GM23338 (cell line): ENCODE measurements at regions not wholly inside any gene's neighbourhood (a gene's known extent, or its start where the extent isn't known, plus 50 kb on each side); places are given as distances from the start of the nearest gene placed in this dataset.

Source experiments
- ATAC-seq: fragments of 200-7000 bp; cut with Tn5 transposase; 3 replicates; pipeline ENCODE4 v1.9.1; 2020
- DNase-seq: peaks from one replicate; pipeline ENCODE4 v3.0.0-alpha.2; 2015; ENCODE audit warnings: low spot score
- H2AFZ ChIP-seq: fragments of 200-600 bp; sonication (generic); 2 replicates; pipeline ENCODE4 v1.8.0; 2016; ENCODE audit warnings: antibody characterized with exemption, mild to moderate bottlenecking, moderate library complexity
- H3F3A ChIP-seq: fragments of 200-600 bp; sonication (generic); replicated peaks from 2 replicates; pipeline ENCODE4 v1.8.0; 2017; ENCODE audit warnings: antibody characterized with exemption, mixed run types, low read depth
- H3K27ac ChIP-seq: fragments of 200-600 bp; sonication (generic); 2 replicates; pipeline ENCODE4 v1.6.1; 2016; ENCODE audit warnings: low read depth
- H3K27me3 ChIP-seq: fragments of 200-600 bp; sonication (generic); 2 replicates; pipeline ENCODE4 v1.8.0; 2016; ENCODE audit warnings: mild to moderate bottlenecking, mixed run types, moderate library complexity; ENCODE audit not compliant: insufficient read depth
- H3K36me3 ChIP-seq: fragments of 200-600 bp; sonication (generic); 2 replicates; pipeline ENCODE4 v1.8.0; 2016; ENCODE audit warnings: mild to moderate bottlenecking; ENCODE audit not compliant: insufficient read depth
- H3K4me1 ChIP-seq: fragments of 200-600 bp; sonication (generic); 2 replicates; pipeline ENCODE4 v1.8.0; 2016; ENCODE audit warnings: mild to moderate bottlenecking, moderate library complexity; ENCODE audit not compliant: insufficient read depth
- H3K4me2 ChIP-seq: fragments of 200-600 bp; sonication (generic); 2 replicates; pipeline ENCODE4 v1.7.1; 2017; ENCODE audit warnings: mixed run types
- H3K4me3 ChIP-seq: fragments of 200-600 bp; sonication (generic); 2 replicates; pipeline ENCODE4 v1.6.1; 2016; ENCODE audit warnings: mixed run types
- H3K79me2 ChIP-seq: fragments of 200-600 bp; sonication (generic); replicated peaks from 2 replicates; pipeline ENCODE4 v1.8.0; 2017; ENCODE audit warnings: mild to moderate bottlenecking; ENCODE audit not compliant: insufficient read depth
- H3K9me2 ChIP-seq: fragments of 200-600 bp; sonication (generic); 2 replicates; pipeline ENCODE4 v1.8.0; 2017; ENCODE audit not compliant: insufficient read depth
- H4K20me1 ChIP-seq: fragments of 200-600 bp; sonication (generic); replicated peaks from 2 replicates; pipeline ENCODE4 v1.8.0; 2017; ENCODE audit warnings: mild to moderate bottlenecking; ENCODE audit not compliant: insufficient read depth
- H3K27ac Mint-ChIP-seq: 2 replicates; pipeline ENCODE4 v1.8.0; 2020; ENCODE audit warnings: inconsistent platforms, mild to moderate bottlenecking, moderate library complexity, mixed read lengths
- H3K27me3 Mint-ChIP-seq: 3 replicates; pipeline ENCODE4 v1.8.0; 2022; ENCODE audit warnings: low read depth, mild to moderate bottlenecking, moderate library complexity, mixed read lengths, inconsistent platforms; ENCODE audit not compliant: insufficient read depth, poor library complexity
- H3K36me3 Mint-ChIP-seq: 3 replicates; pipeline ENCODE4 v1.8.0; 2021; ENCODE audit warnings: low read depth, mild to moderate bottlenecking, inconsistent platforms, moderate library complexity, mixed read lengths
- H3K4me1 Mint-ChIP-seq: 3 replicates; pipeline ENCODE4 v1.8.0; 2020; ENCODE audit warnings: mild to moderate bottlenecking, inconsistent platforms, mixed read lengths
- H3K4me3 Mint-ChIP-seq: 3 replicates; pipeline ENCODE4 v1.8.0; 2021; ENCODE audit warnings: moderate library complexity, mild to moderate bottlenecking, inconsistent platforms, mixed read lengths
- H3K9me3 Mint-ChIP-seq: 3 replicates; pipeline ENCODE4 v1.8.0; 2020; ENCODE audit warnings: moderate library complexity, mild to moderate bottlenecking, inconsistent platforms, mixed read lengths
- CREB1 ChIP-seq: fragments of 250-450 bp; sonication (Bioruptor Pico); IDR thresholded peaks from 2 replicates; pipeline ENCODE4 v1.5.0; 2020; ENCODE audit warnings: low read depth, mild to moderate bottlenecking, moderate library complexity
- EZH2phosphoT487 ChIP-seq: fragments of 200-600 bp; sonication (generic); IDR thresholded peaks from one replicate; pipeline ENCODE4 v1.8.1; 2018; ENCODE audit warnings: antibody characterized with exemption; ENCODE audit not compliant: unreplicated experiment
- JUNB ChIP-seq: IDR thresholded peaks from one replicate; pipeline ENCODE4 v1.6.1; 2016; ENCODE audit warnings: antibody characterized with exemption; ENCODE audit not compliant: unreplicated experiment
- NANOG ChIP-seq: IDR thresholded peaks from 2 replicates; pipeline ENCODE4 v1.6.1; 2016; ENCODE audit warnings: antibody characterized with exemption, borderline replicate concordance
- REST ChIP-seq: IDR thresholded peaks from one replicate; pipeline ENCODE4 v1.6.1; 2018; ENCODE audit warnings: antibody characterized with exemption; ENCODE audit not compliant: unreplicated experiment
- ZNF114 ChIP-seq: fragments of 250-450 bp; sonication (Bioruptor Pico); IDR thresholded peaks from 2 replicates; pipeline ENCODE4 v1.5.0; 2020; ENCODE audit warnings: mild to moderate bottlenecking, moderate library complexity
- TF ChIP-seq, protein P1 (sequence below): IDR thresholded peaks from 2 replicates; pipeline ENCODE4 v1.6.1; 2016; ENCODE audit warnings: antibody characterized with exemption
- TF ChIP-seq, protein P2 (sequence below), 2 experiments: fragments of 200-600 bp in 1 of 2; sonication (generic) in 1 of 2; conservative IDR thresholded peaks; 2 replicates each; pipeline versions ENCODE4 v1.5.1 to v1.6.1; 2016 to 2017; ENCODE audit warnings: antibody characterized with exemption in 2 of 2, low read depth in 2 of 2, mild to moderate bottlenecking in 2 of 2, moderate library complexity in 1 of 2

- TF ChIP-seq EZH2phosphoT487 (no peak), REST (no peak)
- TF ChIP-seq, protein P1, sequence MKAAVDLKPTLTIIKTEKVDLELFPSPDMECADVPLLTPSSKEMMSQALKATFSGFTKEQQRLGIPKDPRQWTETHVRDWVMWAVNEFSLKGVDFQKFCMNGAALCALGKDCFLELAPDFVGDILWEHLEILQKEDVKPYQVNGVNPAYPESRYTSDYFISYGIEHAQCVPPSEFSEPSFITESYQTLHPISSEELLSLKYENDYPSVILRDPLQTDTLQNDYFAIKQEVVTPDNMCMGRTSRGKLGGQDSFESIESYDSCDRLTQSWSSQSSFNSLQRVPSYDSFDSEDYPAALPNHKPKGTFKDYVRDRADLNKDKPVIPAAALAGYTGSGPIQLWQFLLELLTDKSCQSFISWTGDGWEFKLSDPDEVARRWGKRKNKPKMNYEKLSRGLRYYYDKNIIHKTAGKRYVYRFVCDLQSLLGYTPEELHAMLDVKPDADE, result no peak
- TF ChIP-seq, protein P2, sequence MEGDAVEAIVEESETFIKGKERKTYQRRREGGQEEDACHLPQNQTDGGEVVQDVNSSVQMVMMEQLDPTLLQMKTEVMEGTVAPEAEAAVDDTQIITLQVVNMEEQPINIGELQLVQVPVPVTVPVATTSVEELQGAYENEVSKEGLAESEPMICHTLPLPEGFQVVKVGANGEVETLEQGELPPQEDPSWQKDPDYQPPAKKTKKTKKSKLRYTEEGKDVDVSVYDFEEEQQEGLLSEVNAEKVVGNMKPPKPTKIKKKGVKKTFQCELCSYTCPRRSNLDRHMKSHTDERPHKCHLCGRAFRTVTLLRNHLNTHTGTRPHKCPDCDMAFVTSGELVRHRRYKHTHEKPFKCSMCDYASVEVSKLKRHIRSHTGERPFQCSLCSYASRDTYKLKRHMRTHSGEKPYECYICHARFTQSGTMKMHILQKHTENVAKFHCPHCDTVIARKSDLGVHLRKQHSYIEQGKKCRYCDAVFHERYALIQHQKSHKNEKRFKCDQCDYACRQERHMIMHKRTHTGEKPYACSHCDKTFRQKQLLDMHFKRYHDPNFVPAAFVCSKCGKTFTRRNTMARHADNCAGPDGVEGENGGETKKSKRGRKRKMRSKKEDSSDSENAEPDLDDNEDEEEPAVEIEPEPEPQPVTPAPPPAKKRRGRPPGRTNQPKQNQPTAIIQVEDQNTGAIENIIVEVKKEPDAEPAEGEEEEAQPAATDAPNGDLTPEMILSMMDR (conservative IDR thresholded peaks at IDR 0.05; ENCODE audit: low read depth in 2 of 2), result no peak
- Histone ChIP-seq H3K27me3 (no peaks in the 10 kb centered on the region), H3K27ac (no peak overlapping the region), H3K4me1 (peaks cover 4% of the 10 kb centered on the region; the same call in 1 of the 2 replicates), H4K20me1 (no peaks in the 10 kb centered on the region), H3F3A (no peaks in the 10 kb centered on the region), H2AFZ (no peak overlapping the region), H3K4me3 (no peak overlapping the region), H3K9me2 (no peaks in the 10 kb centered on the region), H3K4me2 (no peak overlapping the region), H3K79me2 (no peaks in the 10 kb centered on the region), H3K36me3 (no peaks in the 10 kb centered on the region)
- Mint-ChIP-seq H3K9me3 (peaks cover 12% of the 10 kb centered on the region; the same call in 2 of the 3 replicates), H3K4me3 (no peak overlapping the region), H3K27ac (no peak overlapping the region), H3K4me1 (peaks cover 3% of the 10 kb centered on the region; the same call in 1 of the 3 replicates), H3K27me3 (no peaks in the 10 kb centered on the region), H3K36me3 (peaks cover 7% of the 10 kb centered on the region; the same call in 1 of the 3 replicates)
- DNase-seq, result no peak
- no peak for ATAC-seq
These were observed 153.7 kb upstream of the MDFIC2 start for GRCh38 chr3:70466096-70466495.

DNA sequence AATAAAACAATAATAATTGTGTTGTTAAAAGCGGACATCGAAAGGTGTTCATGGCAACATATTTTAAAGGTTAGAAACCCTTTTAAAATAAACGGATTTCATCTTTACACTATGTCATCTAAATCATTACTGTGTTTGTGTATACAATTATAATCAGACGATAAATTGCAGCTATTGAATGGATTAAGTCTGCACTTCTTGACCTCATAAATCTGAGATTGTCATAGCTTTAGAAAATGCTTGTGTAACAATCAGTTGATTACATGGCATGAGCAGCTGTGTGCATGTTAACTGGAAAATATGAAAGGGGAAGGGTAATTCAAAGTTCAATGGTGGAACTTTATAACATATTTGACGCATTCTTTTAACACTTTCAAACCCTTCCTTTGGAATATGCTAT, 152.4 kb upstream of the MDFIC2 start:
- H4K20me1 ChIP-seq, result no peaks in the 10 kb centered on the region
- no peak for ATAC-seq
- H3K36me3 Mint-ChIP-seq, result peaks cover 12% of the 10 kb centered on the region

More for the DNA sequence above, 152.4 kb upstream of the MDFIC2 start:
- no peaks in the 10 kb centered on the region for H3K27me3 ChIP-seq
- Mint-ChIP-seq H3K27me3 (peaks cover 3% of the 10 kb centered on the region), H3K9me3 (peaks cover 16% of the 10 kb centered on the region; the same call in 2 of the 3 replicates), H3K27ac (no peak overlapping the region), H3K4me3 (no peak overlapping the region), H3K4me1 (no peaks in the 10 kb centered on the region; the same call in 2 of the 3 replicates)
- no peaks in the 10 kb centered on the region for H3K79me2 ChIP-seq
- no peak for DNase-seq
- no peak overlapping the region for H2AFZ ChIP-seq
- H3K27ac ChIP-seq, result no peak overlapping the region
- H3K4me3 ChIP-seq, result no peak overlapping the region
- H3K36me3 ChIP-seq, result no peaks in the 10 kb centered on the region
- H3K4me1 ChIP-seq, result no peaks in the 10 kb centered on the region
- TF ChIP-seq JUNB (no peak), NANOG (no peak), CREB1 (CRISPR knock-in tag) (no peak), ZNF114 (no peak)
- H3K4me2 ChIP-seq, result no peak overlapping the region
- H3F3A ChIP-seq, result no peaks in the 10 kb centered on the region
- no peaks in the 10 kb centered on the region for H3K9me2 ChIP-seq
